NCI-H1436 (cell line): ENCODE measurements at regions not wholly inside any gene's neighbourhood (a gene's known extent, or its start where the extent isn't known, plus 50 kb on each side); places are given as distances from the start of the nearest gene placed in this dataset.

ENCODE experiments used
- DNase-seq: peaks from one replicate; lab custom pipeline; 2025; lab: John Stamatoyannopoulos, UW

- no peak for DNase-seq
Measured at GRCh38 chr7:128167791-128168666, 73.0 kb upstream of the LEP start.

GRCh38 chr7:128168667-128169210, 72.3 kb upstream of the LEP start:
- DNase-seq: no peak

GRCh38 chr7:128170461-128170860, 70.6 kb upstream of the LEP start:
- DNase-seq: no peak

- DNase-seq: no peak
Measured at GRCh38 chr7:128171342-128171918, 69.6 kb upstream of the LEP start.

GRCh38 chr7:128172151-128172550, 68.9 kb upstream of the LEP start:
- DNase-seq: peak; percentile 17

- DNase-seq: no peak
Measured at GRCh38 chr7:128172963-128173362, 68.1 kb upstream of the LEP start.

GRCh38 chr7:128174386-128174785, 66.7 kb upstream of the LEP start:
- DNase-seq: no peak

GRCh38 chr7:128176696-128177095, 64.4 kb upstream of the LEP start:
- no peak for DNase-seq

GRCh38 chr7:128177768-128178550, 63.1 kb upstream of the LEP start:
- no peak for DNase-seq

- DNase-seq: no peak
Measured at GRCh38 chr7:128178611-128179010, 62.5 kb upstream of the LEP start.

GRCh38 chr7:128188396-128189230, 52.5 kb upstream of the LEP start:
- DNase-seq: no peak

GRCh38 chr7:128189231-128189930, 51.7 kb upstream of the LEP start:
- DNase-seq: no peak

- no peak for DNase-seq
Measured at GRCh38 chr7:128190051-128190647, 50.9 kb upstream of the LEP start.

GRCh38 chr7:128191136-128191844, 49.8 kb upstream of the LEP start:
- DNase-seq: no peak
